Fibroblast of lung (primary cell): ENCODE measurements at regions not wholly inside any gene's neighbourhood (a gene's known extent, or its start where the extent isn't known, plus 50 kb on each side); places are given as distances from the start of the nearest gene placed in this dataset.

ENCODE experiments used
- DNase-seq, 2 donors: peaks; one replicate each; pipeline versions ENCODE4 v3.0.0 to v3.0.0-alpha.2; 2010; ENCODE audit warnings: low read depth in 2 of 2
- H2AFZ ChIP-seq: 2 replicates; pipeline ENCODE4 v1.5.1; 2012; ENCODE audit warnings: low read length, control low read depth, inconsistent platforms
- H3K27ac ChIP-seq: 2 replicates; pipeline ENCODE4 v1.5.1; 2011; ENCODE audit warnings: low read length, control low read depth; ENCODE audit not compliant: insufficient read depth
- H3K27me3 ChIP-seq: 2 replicates; pipeline ENCODE4 v1.5.1; 2011; ENCODE audit warnings: mild to moderate bottlenecking, low read length; ENCODE audit not compliant: control insufficient read depth, insufficient read depth
- H3K36me3 ChIP-seq: 2 replicates; pipeline ENCODE4 v1.5.1; 2011; ENCODE audit warnings: low read length; ENCODE audit not compliant: control insufficient read depth, insufficient read depth
- H3K4me1 ChIP-seq: 2 replicates; pipeline ENCODE4 v1.5.1; 2011; ENCODE audit warnings: low read length; ENCODE audit not compliant: control insufficient read depth, insufficient read depth; ENCODE audit errors: extremely low read depth
- H3K4me2 ChIP-seq: 2 replicates; pipeline ENCODE4 v1.5.1; 2011; ENCODE audit warnings: low read length, control low read depth; ENCODE audit not compliant: insufficient read depth; ENCODE audit errors: extremely low read depth
- H3K4me3 ChIP-seq, 4 experiments: fragments of 200-600 bp in 1 of 4; sonication (generic) in 1 of 4; replicated peaks in 1 of 4; 2 replicates each; pipeline ENCODE4 v1.5.1; 2011 to 2016; ENCODE audit warnings: low read length in 4 of 4, low read depth in 3 of 4, mild to moderate bottlenecking in 3 of 4, control low read depth in 2 of 4, inconsistent platforms in 1 of 4, mixed read lengths in 1 of 4; ENCODE audit not compliant: insufficient read depth in 1 of 4; ENCODE audit errors: control extremely low read depth in 1 of 4
- H3K79me2 ChIP-seq: 2 replicates; pipeline ENCODE4 v1.5.1; 2012; ENCODE audit warnings: mild to moderate bottlenecking, low read length, inconsistent platforms; ENCODE audit not compliant: control insufficient read depth, insufficient read depth
- H3K9ac ChIP-seq: 2 replicates; pipeline ENCODE4 v1.5.1; 2011; ENCODE audit warnings: mild to moderate bottlenecking, low read length, control low read depth; ENCODE audit not compliant: insufficient read depth
- H3K9me3 ChIP-seq: 2 replicates; pipeline ENCODE4 v1.5.1; 2012; ENCODE audit warnings: low read depth, low read length; ENCODE audit not compliant: control insufficient read depth, insufficient read depth
- H4K20me1 ChIP-seq: 2 replicates; pipeline ENCODE4 v1.5.1; 2011; ENCODE audit warnings: low read length; ENCODE audit not compliant: control insufficient read depth, insufficient read depth; ENCODE audit errors: extremely low read depth
- CTCF ChIP-seq, 2 donors: IDR thresholded peaks in 1 of 2; conservative IDR thresholded peaks in 1 of 2; 1 replicate in 1 of 2; 2 replicates in 1 of 2; pipeline ENCODE4 v1.5.1; 2011 to 2012; ENCODE audit warnings: low read length in 2 of 2, control low read depth in 1 of 2, inconsistent platforms in 1 of 2, low read depth in 1 of 2, mild to moderate bottlenecking in 1 of 2
- EZH2 ChIP-seq: IDR thresholded peaks from 2 replicates; pipeline ENCODE4 v1.5.1; 2012; ENCODE audit warnings: low read length, control low read depth, mild to moderate bottlenecking; ENCODE audit errors: missing control alignments

- Histone ChIP-seq H3K4me3 (no peak overlapping the region), H3K4me1 (no peaks in the 10 kb centered on the region), H3K36me3 (no peaks in the 10 kb centered on the region), H3K27me3 (no peaks in the 10 kb centered on the region), H3K9me3 (no peaks in the 10 kb centered on the region), H3K79me2 (no peaks in the 10 kb centered on the region), H3K27ac (no peak overlapping the region), H2AFZ (no peak overlapping the region), H4K20me1 (no peaks in the 10 kb centered on the region), H3K9ac (no peak overlapping the region), H3K4me2 (no peak overlapping the region)
- no peak for TF ChIP-seq CTCF (conservative IDR thresholded peaks at IDR 0.05 in 1 of 2, IDR thresholded peaks at IDR 0.05 in 1 of 2; ENCODE audit: low read depth in 1 of 2, low read length in 2 of 2)
- no peak for TF ChIP-seq EZH2
- DNase-seq = no peak
These were observed 143.7 kb downstream of the WSCD1 start for GRCh38 chr17:6213859-6214258.

- no peaks in the 10 kb centered on the region for H4K20me1 ChIP-seq
- TF ChIP-seq CTCF (conservative IDR thresholded peaks at IDR 0.05 in 1 of 2, IDR thresholded peaks at IDR 0.05 in 1 of 2; ENCODE audit: low read depth in 1 of 2, low read length in 2 of 2) = no peak
- TF ChIP-seq EZH2 = no peak
- H3K36me3 ChIP-seq = no peaks in the 10 kb centered on the region
- no peaks in the 10 kb centered on the region for H3K4me1 ChIP-seq
- no peak for DNase-seq
- no peaks in the 10 kb centered on the region for H3K9me3 ChIP-seq
- H2AFZ ChIP-seq = no peak overlapping the region
- no peaks in the 10 kb centered on the region for H3K79me2 ChIP-seq
- H3K9ac ChIP-seq = no peak overlapping the region
- H3K27me3 ChIP-seq = no peaks in the 10 kb centered on the region
- no peak overlapping the region for H3K4me3 ChIP-seq
- H3K4me2 ChIP-seq = no peak overlapping the region
- no peak overlapping the region for H3K27ac ChIP-seq
These were observed 142.6 kb downstream of the WSCD1 start for GRCh38 chr17:6212766-6213165.

- Histone ChIP-seq H3K27me3 (no peaks in the 10 kb centered on the region), H3K9ac (no peak overlapping the region), H3K79me2 (no peaks in the 10 kb centered on the region), H3K9me3 (no peaks in the 10 kb centered on the region), H3K27ac (no peak overlapping the region), H3K4me3 (no peak overlapping the region), H2AFZ (no peak overlapping the region), H3K4me2 (no peak overlapping the region), H3K36me3 (no peaks in the 10 kb centered on the region), H3K4me1 (no peaks in the 10 kb centered on the region), H4K20me1 (no peaks in the 10 kb centered on the region)
- no peak for DNase-seq
- no peak for TF ChIP-seq EZH2
- no peak for TF ChIP-seq CTCF (conservative IDR thresholded peaks at IDR 0.05 in 1 of 2, IDR thresholded peaks at IDR 0.05 in 1 of 2; ENCODE audit: low read depth in 1 of 2, low read length in 2 of 2)
These were observed 139.7 kb downstream of the WSCD1 start for GRCh38 chr17:6209829-6210228.
